Loucy (cell line): ENCODE measurements at regions not wholly inside any gene's neighbourhood (a gene's known extent, or its start where the extent isn't known, plus 50 kb on each side); places are given as distances from the start of the nearest gene placed in this dataset.

Experiments
- EZH2phosphoT487 ChIP-seq: fragments of 200-600 bp; IDR thresholded peaks from 2 replicates; pipeline ENCODE4 v1.6.1; 2018; ENCODE audit warnings: antibody characterized with exemption, mild to moderate bottlenecking, moderate library complexity, borderline replicate concordance
- TF ChIP-seq, protein P1 (sequence below): fragments of 200-600 bp; sonication (generic); conservative IDR thresholded peaks from 2 replicates; pipeline ENCODE4 v1.5.1; 2014; ENCODE audit warnings: mild to moderate bottlenecking, antibody characterized with exemption, low read length

DNA sequence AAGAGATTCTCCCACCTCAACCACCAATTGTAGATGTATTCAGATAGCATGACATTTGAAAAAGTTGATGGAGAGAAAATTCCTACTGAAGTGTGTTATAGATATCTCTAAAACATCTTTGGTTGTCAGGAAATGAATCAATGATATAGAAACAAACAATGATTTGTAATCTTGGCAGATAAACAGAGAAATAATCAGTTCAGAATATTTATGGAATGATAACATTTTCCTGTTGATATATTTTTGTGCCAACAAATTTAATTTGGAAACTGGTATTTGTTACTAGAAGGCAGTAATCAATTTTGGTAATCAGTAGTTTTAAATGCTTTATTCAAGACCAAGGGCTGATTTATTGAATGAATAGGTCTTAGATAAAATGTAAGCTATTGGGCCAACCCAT, 695.6 kb downstream of the USP25 start:
- TF ChIP-seq, protein P1, sequence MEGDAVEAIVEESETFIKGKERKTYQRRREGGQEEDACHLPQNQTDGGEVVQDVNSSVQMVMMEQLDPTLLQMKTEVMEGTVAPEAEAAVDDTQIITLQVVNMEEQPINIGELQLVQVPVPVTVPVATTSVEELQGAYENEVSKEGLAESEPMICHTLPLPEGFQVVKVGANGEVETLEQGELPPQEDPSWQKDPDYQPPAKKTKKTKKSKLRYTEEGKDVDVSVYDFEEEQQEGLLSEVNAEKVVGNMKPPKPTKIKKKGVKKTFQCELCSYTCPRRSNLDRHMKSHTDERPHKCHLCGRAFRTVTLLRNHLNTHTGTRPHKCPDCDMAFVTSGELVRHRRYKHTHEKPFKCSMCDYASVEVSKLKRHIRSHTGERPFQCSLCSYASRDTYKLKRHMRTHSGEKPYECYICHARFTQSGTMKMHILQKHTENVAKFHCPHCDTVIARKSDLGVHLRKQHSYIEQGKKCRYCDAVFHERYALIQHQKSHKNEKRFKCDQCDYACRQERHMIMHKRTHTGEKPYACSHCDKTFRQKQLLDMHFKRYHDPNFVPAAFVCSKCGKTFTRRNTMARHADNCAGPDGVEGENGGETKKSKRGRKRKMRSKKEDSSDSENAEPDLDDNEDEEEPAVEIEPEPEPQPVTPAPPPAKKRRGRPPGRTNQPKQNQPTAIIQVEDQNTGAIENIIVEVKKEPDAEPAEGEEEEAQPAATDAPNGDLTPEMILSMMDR: no peak
- no peak for TF ChIP-seq EZH2phosphoT487
